Endothelial cell of umbilical vein (primary cell): ENCODE measurements at regions not wholly inside any gene's neighbourhood (a gene's known extent, or its start where the extent isn't known, plus 50 kb on each side); places are given as distances from the start of the nearest gene placed in this dataset.

Experiments used
- BruUV-seq: library from RNA; stranded (reverse); fragments of 400-500 nt; replicated peaks from 2 replicates; lab custom pipeline; 2021; lab: Mats Ljungman, UMichigan
- CTCF ChIA-PET: fragments of 300-600, 350-600 bp; sonication (Branson Sonifier 250); formaldehyde crosslinking; loops from one replicate; lab custom pipeline; 2021; ENCODE audit warnings: antibody characterized with exemption, inconsistent platforms; lab: Charles Lee
- POLR2A ChIA-PET: fragments of 300-600, 350-600 bp; sonication (Branson Sonifier 250); formaldehyde crosslinking; loops from one replicate; lab custom pipeline; 2021; ENCODE audit warnings: antibody characterized with exemption, inconsistent platforms; lab: Charles Lee
- DNase-seq: peaks from one replicate; pipeline ENCODE4 v3.0.0-alpha.2; 2011; ENCODE audit warnings: low read depth, low spot score
- FAIRE-seq: peaks from 2 replicates; lab custom pipeline; 2011; peaks lifted over from hg19 to GRCh38; lab: Jason Lieb, UNC
- H2AFZ ChIP-seq: 2 replicates; pipeline ENCODE4 v1.6.0; 2012; ENCODE audit warnings: low read depth, low read length, control low read depth, inconsistent platforms
- H3K27ac ChIP-seq: 2 replicates; pipeline ENCODE4 v1.5.1; 2011; ENCODE audit warnings: low read depth, mild to moderate bottlenecking, control low read depth, low read length, moderate library complexity; ENCODE audit not compliant: insufficient read depth
- H3K27me3 ChIP-seq, 2 experiments: 2 replicates each; pipeline versions ENCODE4 v1.6.0 to v1.6.1; 2011; ENCODE audit warnings: low read length in 2 of 2, mixed read lengths in 1 of 2; ENCODE audit not compliant: control insufficient read depth in 2 of 2, insufficient read depth in 2 of 2
- H3K36me3 ChIP-seq, 2 experiments: 2 replicates in 1 of 2; 3 replicates in 1 of 2; pipeline ENCODE4 v1.5.1; 2011; ENCODE audit warnings: low read length in 2 of 2, mild to moderate bottlenecking in 1 of 2, moderate library complexity in 1 of 2; ENCODE audit not compliant: control insufficient read depth in 2 of 2, insufficient read depth in 2 of 2; ENCODE audit errors: extremely low read depth in 1 of 2
- H3K4me1 ChIP-seq: 3 replicates; pipeline ENCODE4 v1.5.1; 2011; ENCODE audit warnings: mild to moderate bottlenecking, low read length; ENCODE audit not compliant: control insufficient read depth, insufficient read depth; ENCODE audit errors: extremely low read depth
- H3K4me2 ChIP-seq: 2 replicates; pipeline ENCODE4 v1.6.1; 2011; ENCODE audit warnings: low read length, control low read depth, mixed read lengths; ENCODE audit not compliant: insufficient read depth
- H3K4me3 ChIP-seq, 3 experiments: fragments of 200-600 bp in 1 of 3; sonication (generic), shearing (Covaris generic) in 1 of 3; replicated peaks in 1 of 3; 2 replicates each; pipeline ENCODE4 v1.5.1; 2011 to 2016; ENCODE audit warnings: control low read depth in 3 of 3, low read length in 3 of 3, mild to moderate bottlenecking in 2 of 3, inconsistent platforms in 1 of 3, low read depth in 1 of 3, moderate library complexity in 1 of 3; ENCODE audit not compliant: insufficient read depth in 1 of 3
- H3K79me2 ChIP-seq: 2 replicates; pipeline ENCODE4 v1.6.0; 2012; ENCODE audit warnings: low read length, inconsistent platforms; ENCODE audit not compliant: control insufficient read depth, insufficient read depth
- H3K9ac ChIP-seq: replicated peaks from 2 replicates; pipeline ENCODE3; 2011; ENCODE audit warnings: low read length, control low read depth; ENCODE audit not compliant: insufficient read depth; ENCODE audit errors: extremely low read depth
- H3K9me1 ChIP-seq: replicated peaks from 3 replicates; pipeline ENCODE4 v1.6.0; 2011; ENCODE audit warnings: mild to moderate bottlenecking, low read length; ENCODE audit not compliant: control insufficient read depth, insufficient read depth; ENCODE audit errors: extremely low read depth
- H3K9me3 ChIP-seq: replicated peaks from 2 replicates; pipeline ENCODE4 v1.5.1; 2012; ENCODE audit warnings: low read length, inconsistent platforms; ENCODE audit not compliant: control insufficient read depth, insufficient read depth
- H4K20me1 ChIP-seq: replicated peaks from 2 replicates; pipeline ENCODE3; 2011; ENCODE audit warnings: mild to moderate bottlenecking, low read length; ENCODE audit not compliant: control insufficient read depth, insufficient read depth; ENCODE audit errors: extremely low read depth
- CTCF ChIP-seq, 2 donors: IDR thresholded peaks; 1 replicate in 1 of 2; 2 replicates in 1 of 2; pipeline ENCODE4 v1.5.1; 2011; ENCODE audit warnings: low read length in 2 of 2, mild to moderate bottlenecking in 2 of 2, moderate library complexity in 2 of 2, control low read depth in 1 of 2, inconsistent platforms in 1 of 2, low read depth in 1 of 2; ENCODE audit not compliant: insufficient read depth in 1 of 2; ENCODE audit errors: extremely low read depth in 1 of 2
- EZH2 ChIP-seq: IDR thresholded peaks from 2 replicates; pipeline ENCODE4 v1.6.1; 2012; ENCODE audit warnings: borderline replicate concordance, low read depth, mild to moderate bottlenecking, moderate library complexity, low read length, inconsistent platforms; ENCODE audit not compliant: severe bottlenecking
- FOS ChIP-seq: IDR thresholded peaks from 2 replicates; pipeline ENCODE4 v1.6.1; 2011; ENCODE audit warnings: mild to moderate bottlenecking, low read length, moderate library complexity, borderline replicate concordance; ENCODE audit not compliant: insufficient read depth
- GATA2 ChIP-seq: IDR thresholded peaks from 2 replicates; pipeline ENCODE4 v1.7.0; 2011; ENCODE audit warnings: low read depth, mild to moderate bottlenecking, moderate library complexity, mixed read lengths, low read length; ENCODE audit not compliant: insufficient read length, insufficient read depth
- JUN ChIP-seq: IDR thresholded peaks from 2 replicates; pipeline ENCODE4 v1.6.1; 2011; ENCODE audit warnings: borderline replicate concordance, low read depth; ENCODE audit not compliant: insufficient read length, insufficient read depth
- MAX ChIP-seq: IDR thresholded peaks from 2 replicates; pipeline ENCODE4 v1.6.1; 2011; ENCODE audit not compliant: insufficient read depth, insufficient read length
- MYC ChIP-seq: IDR thresholded peaks from one replicate; pipeline ENCODE4 v1.6.1; 2011; ENCODE audit warnings: mild to moderate bottlenecking, low read depth, low read length
- POLR2A ChIP-seq: IDR thresholded peaks from 2 replicates; pipeline ENCODE4 v1.6.1; 2012; ENCODE audit warnings: low read depth, mild to moderate bottlenecking, control low read depth, low read length
- POLR2AphosphoS5 ChIP-seq: IDR thresholded peaks from 2 replicates; pipeline ENCODE4 v1.6.1; 2012; ENCODE audit warnings: low read depth, mild to moderate bottlenecking, control low read depth, low read length, moderate library complexity; ENCODE audit not compliant: insufficient read depth
- dilution Hi-C: fragments of 300-500 bp; cut with MboI; formaldehyde crosslinking; loops from one replicate; pipeline ENCODE4 v1.15.0; 2019; ENCODE audit warnings: low sequenced_read_pairs; ENCODE audit not compliant: extremely low pct_ligation_motif_present
- intact Hi-C: fragments of 100-400 bp; cut with micrococcal nuclease; formaldehyde crosslinking; loops from one replicate; pipeline ENCODE4 v1.10.0; 2022

DNA sequence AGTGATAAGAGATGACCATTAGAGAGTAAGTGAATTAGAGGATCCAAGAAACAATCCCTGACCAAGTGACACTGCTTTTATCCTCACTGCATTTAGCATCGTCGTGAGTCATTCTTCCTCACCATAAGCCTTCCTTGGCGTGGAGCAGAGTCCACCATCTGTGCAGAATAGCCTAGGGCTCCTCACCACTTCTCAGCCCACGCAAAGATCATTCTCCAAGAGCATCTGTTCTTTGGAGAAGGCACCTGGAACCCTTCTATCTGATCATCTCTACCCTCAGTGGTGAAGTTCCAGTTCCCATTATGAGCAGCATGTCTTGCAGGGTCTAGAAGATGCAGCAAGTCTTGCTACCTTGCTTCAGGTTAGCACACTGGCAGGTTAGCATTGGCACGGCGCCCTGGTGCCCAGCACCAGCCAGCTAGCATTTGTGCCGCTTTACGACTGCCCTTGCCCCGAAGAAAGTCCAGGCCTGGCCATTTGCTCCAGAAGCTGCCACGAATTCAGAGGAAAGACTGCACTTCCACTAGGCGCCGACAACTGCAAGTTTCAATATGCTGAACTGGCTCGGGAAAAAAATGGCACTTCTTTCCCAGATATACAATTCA is 225.8 kb downstream of the TTC32 start:
- TF ChIP-seq MYC, result no peak
- no peak overlapping the region for H3K9ac ChIP-seq
- POLR2A ChIA-PET, result no interaction called here
- no peaks in the 10 kb centered on the region for H3K36me3 ChIP-seq
- no peak for DNase-seq
- intact Hi-C loops, result no loop called here
- H3K4me1 ChIP-seq, result no peaks in the 10 kb centered on the region
- no peaks in the 10 kb centered on the region for H3K9me3 ChIP-seq
- no peaks in the 10 kb centered on the region for H4K20me1 ChIP-seq
- dilution Hi-C loops, result no loop called here
- H3K27me3 ChIP-seq, result no peaks in the 10 kb centered on the region
- no peak overlapping the region for H3K4me3 ChIP-seq
- H3K9me1 ChIP-seq, result no peaks in the 10 kb centered on the region
- H3K79me2 ChIP-seq, result no peaks in the 10 kb centered on the region
- no peak overlapping the region for H2AFZ ChIP-seq
- no peak for FAIRE-seq
- CTCF ChIA-PET, result no interaction called here
- no TSS peak for BruUV-seq
- no peak overlapping the region for H3K27ac ChIP-seq
- no peak overlapping the region for H3K4me2 ChIP-seq

- dilution Hi-C loops, result no loop called here
- CTCF ChIA-PET, result interaction anchor here (1.7 kb wide), 1 partner anchor 11 kb away, joined by 6 read pairs; no protein-coding TSS in a partner anchor
These were observed 226.7 kb downstream of the TTC32 start for GRCh38 chr2:19675003-19675629.

More at GRCh38 chr2:19675003-19675629, 226.7 kb downstream of the TTC32 start:
- Histone ChIP-seq H3K9ac (no peak overlapping the region), H3K27me3 (no peaks in the 10 kb centered on the region), H3K27ac (no peak overlapping the region), H3K9me1 (no peaks in the 10 kb centered on the region), H3K79me2 (no peaks in the 10 kb centered on the region), H2AFZ (no peak overlapping the region), H3K4me2 (no peak overlapping the region), H3K36me3 (no peaks in the 10 kb centered on the region), H3K4me1 (no peaks in the 10 kb centered on the region), H3K4me3 (no peak overlapping the region), H4K20me1 (no peaks in the 10 kb centered on the region), H3K9me3 (no peaks in the 10 kb centered on the region)
- intact Hi-C loops, result no loop called here
- POLR2A ChIA-PET, result no interaction called here
- FAIRE-seq (no peak), DNase-seq (no peak)
- TF ChIP-seq MYC (no peak), FOS (no peak), MAX (no peak), POLR2A (no peak), POLR2AphosphoS5 (no peak), EZH2 (no peak), GATA2 (no peak), JUN (no peak), CTCF (IDR thresholded peaks at IDR 0.05; ENCODE audit: extremely low read depth in 1 of 2, insufficient read depth in 1 of 2, low read depth in 1 of 2, low read length in 2 of 2) (no peak)
- no TSS peak for BruUV-seq
